SK-N-SH (cell line): ENCODE measurements at regions not wholly inside any gene's neighbourhood (a gene's known extent, or its start where the extent isn't known, plus 50 kb on each side); places are given as distances from the start of the nearest gene placed in this dataset.

Source experiments
- CTCF ChIA-PET: fragments of 300-600, 350-600 bp; formaldehyde crosslinking; extraction: SDS; loops from one replicate; lab custom pipeline; 2021; lab: Yijun Ruan, JAX
- POLR2A ChIA-PET: fragments of 350-600 bp; sonication (Branson Sonifier 250); formaldehyde crosslinking; extraction: SDS; loops from one replicate; lab custom pipeline; 2020; ENCODE audit warnings: antibody characterized with exemption, inconsistent platforms; lab: Yijun Ruan, JAX
- DNase-seq: peaks from one replicate; pipeline ENCODE4 v3.0.0; 2012
- H2AFZ ChIP-seq: fragments of 200-600 bp; sonication (generic); 2 replicates; pipeline ENCODE4 v1.8.1; 2016; ENCODE audit warnings: antibody characterized with exemption, mild to moderate bottlenecking, low read depth
- H3F3A ChIP-seq: fragments of 200-600 bp; sonication (generic); replicated peaks from 2 replicates; pipeline ENCODE3; 2016; ENCODE audit warnings: antibody characterized with exemption, mild to moderate bottlenecking; ENCODE audit not compliant: insufficient read depth
- H3K27ac ChIP-seq, 2 experiments: fragments of 200-500 bp in 1 of 2; fragments of 200-600 bp in 1 of 2; sonication (Bioruptor generic) in 1 of 2; sonication (generic), shearing (Covaris generic) in 1 of 2; 2 replicates each; pipeline versions ENCODE4 v1.5.1 to v1.6.1; 2014 to 2016; ENCODE audit warnings: low read depth in 2 of 2, inconsistent platforms in 1 of 2, low read length in 1 of 2, mild to moderate bottlenecking in 1 of 2, mixed read lengths in 1 of 2
- H3K27me3 ChIP-seq: fragments of 200-600 bp; sonication (generic), shearing (Covaris generic); 2 replicates; pipeline ENCODE4 v1.6.1; 2016; ENCODE audit warnings: mixed run types; ENCODE audit not compliant: insufficient read depth
- H3K36me3 ChIP-seq, 2 experiments: fragments of 200-500 bp in 1 of 2; fragments of 200-600 bp in 1 of 2; sonication (Bioruptor generic) in 1 of 2; sonication (generic) in 1 of 2; replicated peaks in 1 of 2; 2 replicates each; pipeline versions ENCODE3 to v1.5.1; 2014 to 2016; ENCODE audit warnings: low read length in 1 of 2, mild to moderate bottlenecking in 1 of 2; ENCODE audit not compliant: insufficient read depth in 2 of 2, control insufficient read depth in 1 of 2
- H3K4me1 ChIP-seq, 2 experiments: fragments of 200-500 bp in 1 of 2; fragments of 200-600 bp in 1 of 2; sonication (Bioruptor generic) in 1 of 2; sonication (generic), shearing (Covaris generic) in 1 of 2; 2 replicates each; pipeline versions ENCODE4 v1.5.1 to v1.6.1; 2014 to 2016; ENCODE audit warnings: low read depth in 1 of 2, low read length in 1 of 2, mixed run types in 1 of 2; ENCODE audit not compliant: insufficient read depth in 2 of 2, control insufficient read depth in 1 of 2
- H3K4me2 ChIP-seq: fragments of 200-600 bp; sonication (generic), shearing (Covaris generic); 2 replicates; pipeline ENCODE4 v1.6.1; 2017; ENCODE audit warnings: mixed run types
- H3K4me3 ChIP-seq, 2 experiments: fragments of 200-500 bp in 1 of 2; fragments of 200-600 bp in 1 of 2; sonication (Bioruptor generic) in 1 of 2; sonication (generic), shearing (Covaris generic) in 1 of 2; 2 replicates each; pipeline versions ENCODE4 v1.5.1 to v1.8.1; 2014 to 2016; ENCODE audit warnings: low read depth in 2 of 2, inconsistent platforms in 1 of 2, low read length in 1 of 2, mild to moderate bottlenecking in 1 of 2, mixed read lengths in 1 of 2, moderate library complexity in 1 of 2
- H3K79me2 ChIP-seq: fragments of 200-600 bp; sonication (generic); 2 replicates; pipeline ENCODE4 v1.8.1; 2017; ENCODE audit warnings: mild to moderate bottlenecking; ENCODE audit not compliant: insufficient read depth
- H3K9ac ChIP-seq: fragments of 200-600 bp; sonication (generic); 2 replicates; pipeline ENCODE4 v1.6.1; 2017; ENCODE audit warnings: mixed run types
- H3K9me2 ChIP-seq: fragments of 200-600 bp; sonication (generic); 2 replicates; pipeline ENCODE4 v1.6.1; 2017; ENCODE audit warnings: mixed run types
- H3K9me3 ChIP-seq: fragments of 200-600 bp; sonication (generic); 2 replicates; pipeline ENCODE4 v1.6.1; 2017; ENCODE audit warnings: mixed run types, mild to moderate bottlenecking, moderate library complexity
- H4K20me1 ChIP-seq: fragments of 200-600 bp; sonication (generic); 2 replicates; pipeline ENCODE4 v1.6.1; 2017; ENCODE audit warnings: mild to moderate bottlenecking, mixed run types; ENCODE audit not compliant: insufficient read depth
- CHD2 ChIP-seq: fragments of 150-350 bp; IDR thresholded peaks from 2 replicates; pipeline ENCODE4 v1.6.1; 2018; ENCODE audit warnings: low read length; ENCODE audit not compliant: partially characterized antibody
- ELF1 ChIP-seq: IDR thresholded peaks from 2 replicates; pipeline ENCODE4 v1.4.0; 2012
- EP300 ChIP-seq, 2 experiments: IDR thresholded peaks; 2 replicates each; pipeline versions ENCODE4 v1.4.0 to v1.6.1; 2012; ENCODE audit warnings: borderline replicate concordance in 1 of 2, low read depth in 1 of 2, low read length in 1 of 2
- FOSL2 ChIP-seq: IDR thresholded peaks from 2 replicates; pipeline ENCODE4 v1.4.0; 2012; ENCODE audit warnings: low read depth, mild to moderate bottlenecking, moderate library complexity, borderline replicate concordance
- FOXJ3 ChIP-seq: sonication (generic); formaldehyde crosslinking; IDR thresholded peaks from 2 replicates; pipeline ENCODE4 v1.5.1; 2020; ENCODE audit warnings: mild to moderate bottlenecking, missing genetic modification reagents
- FOXM1 ChIP-seq: IDR thresholded peaks from 2 replicates; pipeline ENCODE4 v1.4.0; 2012; ENCODE audit warnings: low read depth, mild to moderate bottlenecking
- GATA2 ChIP-seq: sonication (generic); formaldehyde crosslinking; IDR thresholded peaks from 2 replicates; pipeline ENCODE4 v1.5.0; 2020; ENCODE audit warnings: mild to moderate bottlenecking, missing genetic modification reagents
- IRF3 ChIP-seq: fragments of 150-350 bp; IDR thresholded peaks from 2 replicates; pipeline ENCODE4 v1.6.1; 2016; ENCODE audit warnings: mild to moderate bottlenecking, low read depth, low read length
- MEF2A ChIP-seq: IDR thresholded peaks from 2 replicates; pipeline ENCODE4 v1.4.0; 2012; ENCODE audit warnings: low read depth, borderline replicate concordance
- NRF1 ChIP-seq: IDR thresholded peaks from 2 replicates; pipeline ENCODE4 v1.6.1; 2012; ENCODE audit warnings: low read depth, mild to moderate bottlenecking, low read length
- POLR2AphosphoS5 ChIP-seq: IDR thresholded peaks from 2 replicates; pipeline ENCODE4 v1.6.1; 2012; ENCODE audit warnings: low read depth, low read length
- RAD21 ChIP-seq: IDR thresholded peaks from 2 replicates; pipeline ENCODE4 v1.6.1; 2012; ENCODE audit warnings: mild to moderate bottlenecking, low read length
- RXRA ChIP-seq: IDR thresholded peaks from 2 replicates; pipeline ENCODE4 v1.4.0; 2012; ENCODE audit warnings: low read depth, mild to moderate bottlenecking, borderline replicate concordance
- TCF12 ChIP-seq: IDR thresholded peaks from 2 replicates; pipeline ENCODE4 v1.4.0; 2012
- TEAD4 ChIP-seq: IDR thresholded peaks from 2 replicates; pipeline ENCODE4 v1.4.0; 2012; ENCODE audit warnings: mild to moderate bottlenecking, borderline replicate concordance; ENCODE audit not compliant: insufficient read depth
- WGBS: methylation state at CpG from one replicate; pipeline ENCODE4 v1.1.6; 2017; ENCODE audit warnings: low lambda C conversion rate; 5-methylcytosine and 5-hydroxymethylcytosine counted together
- TF ChIP-seq, protein P1 (sequence below): fragments of 150-350 bp; IDR thresholded peaks from 2 replicates; pipeline ENCODE4 v1.6.1; 2017; ENCODE audit warnings: antibody characterized with exemption, low read length, low read depth, borderline replicate concordance
- TF ChIP-seq, protein P2 (sequence below): IDR thresholded peaks from 2 replicates; pipeline ENCODE4 v1.4.0; 2012; ENCODE audit warnings: low read depth, borderline replicate concordance
- TF ChIP-seq, protein P3 (sequence below): fragments of 200-600 bp; sonication (generic); IDR thresholded peaks from 2 replicates; pipeline ENCODE4 v1.6.1; 2017; ENCODE audit warnings: antibody characterized with exemption, mild to moderate bottlenecking, moderate library complexity

- WGBS: 46% methylated on average over 4 of the region's 4 CpGs
These were observed 373.4 kb upstream of the PCDH15 start for GRCh38 chr10:55174419-55174818.

GRCh38 chr10:55169493-55169892 lies 368.5 kb upstream of the PCDH15 start:
- no peaks in the 10 kb centered on the region for H4K20me1 ChIP-seq
- H3K79me2 ChIP-seq: no peaks in the 10 kb centered on the region
- POLR2A ChIA-PET: no interaction called here
- no peak overlapping the region for H2AFZ ChIP-seq
- no peak overlapping the region for H3K4me2 ChIP-seq
- TF ChIP-seq ELF1 (no peak), RAD21 (no peak), MEF2A (no peak), EP300 (IDR thresholded peaks at IDR 0.05; ENCODE audit: borderline replicate concordance in 1 of 2, low read depth in 1 of 2, low read length in 1 of 2) (no peak), NRF1 (no peak), FOSL2 (no peak), TEAD4 (no peak), FOXM1 (no peak), POLR2AphosphoS5 (no peak), RXRA (no peak), IRF3 (no peak), GATA2 (no peak), TCF12 (no peak)
- TF ChIP-seq, protein P1, sequence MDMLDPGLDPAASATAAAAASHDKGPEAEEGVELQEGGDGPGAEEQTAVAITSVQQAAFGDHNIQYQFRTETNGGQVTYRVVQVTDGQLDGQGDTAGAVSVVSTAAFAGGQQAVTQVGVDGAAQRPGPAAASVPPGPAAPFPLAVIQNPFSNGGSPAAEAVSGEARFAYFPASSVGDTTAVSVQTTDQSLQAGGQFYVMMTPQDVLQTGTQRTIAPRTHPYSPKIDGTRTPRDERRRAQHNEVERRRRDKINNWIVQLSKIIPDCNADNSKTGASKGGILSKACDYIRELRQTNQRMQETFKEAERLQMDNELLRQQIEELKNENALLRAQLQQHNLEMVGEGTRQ: no peak
- TF ChIP-seq, protein P2, sequence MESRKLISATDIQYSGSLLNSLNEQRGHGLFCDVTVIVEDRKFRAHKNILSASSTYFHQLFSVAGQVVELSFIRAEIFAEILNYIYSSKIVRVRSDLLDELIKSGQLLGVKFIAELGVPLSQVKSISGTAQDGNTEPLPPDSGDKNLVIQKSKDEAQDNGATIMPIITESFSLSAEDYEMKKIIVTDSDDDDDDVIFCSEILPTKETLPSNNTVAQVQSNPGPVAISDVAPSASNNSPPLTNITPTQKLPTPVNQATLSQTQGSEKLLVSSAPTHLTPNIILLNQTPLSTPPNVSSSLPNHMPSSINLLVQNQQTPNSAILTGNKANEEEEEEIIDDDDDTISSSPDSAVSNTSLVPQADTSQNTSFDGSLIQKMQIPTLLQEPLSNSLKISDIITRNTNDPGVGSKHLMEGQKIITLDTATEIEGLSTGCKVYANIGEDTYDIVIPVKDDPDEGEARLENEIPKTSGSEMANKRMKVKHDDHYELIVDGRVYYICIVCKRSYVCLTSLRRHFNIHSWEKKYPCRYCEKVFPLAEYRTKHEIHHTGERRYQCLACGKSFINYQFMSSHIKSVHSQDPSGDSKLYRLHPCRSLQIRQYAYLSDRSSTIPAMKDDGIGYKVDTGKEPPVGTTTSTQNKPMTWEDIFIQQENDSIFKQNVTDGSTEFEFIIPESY: no peak
- H3K4me3 ChIP-seq: no peak overlapping the region
- no peak overlapping the region for H3K27ac ChIP-seq
- DNase-seq: no peak
- H3K27me3 ChIP-seq: no peaks in the 10 kb centered on the region
- no peaks in the 10 kb centered on the region for H3K9me3 ChIP-seq
- CTCF ChIA-PET: no interaction called here
- H3F3A ChIP-seq: no peaks in the 10 kb centered on the region
- WGBS: 88% methylated on average over 1 of the region's 1 CpG
- H3K9me2 ChIP-seq: no peaks in the 10 kb centered on the region
- H3K9ac ChIP-seq: no peak overlapping the region
- no peaks in the 10 kb centered on the region for H3K4me1 ChIP-seq
- no peaks in the 10 kb centered on the region for H3K36me3 ChIP-seq

More at GRCh38 chr10:55174419-55174818, 373.4 kb upstream of the PCDH15 start:
- no peak overlapping the region for H3K4me2 ChIP-seq
- ChIA-PET CTCF (interaction anchor here (1.5 to 1.7 kb wide), 3 partner anchors 10 to 17 kb away, joined by 3 to 7 read pairs (median 4); no protein-coding TSS in a partner anchor), POLR2A (no interaction called here)
- no peaks in the 10 kb centered on the region for H3K4me1 ChIP-seq
- H3K9ac ChIP-seq: no peak overlapping the region
- no peaks in the 10 kb centered on the region for H4K20me1 ChIP-seq
- H3K9me2 ChIP-seq: no peaks in the 10 kb centered on the region
- no peak overlapping the region for H3K27ac ChIP-seq
- no peaks in the 10 kb centered on the region for H3K27me3 ChIP-seq
- H3K4me3 ChIP-seq: no peak overlapping the region
- H3K79me2 ChIP-seq: no peaks in the 10 kb centered on the region
- no peaks in the 10 kb centered on the region for H3K36me3 ChIP-seq
- DNase-seq: no peak
- H3F3A ChIP-seq: no peaks in the 10 kb centered on the region
- H2AFZ ChIP-seq: no peak overlapping the region
- no peaks in the 10 kb centered on the region for H3K9me3 ChIP-seq
- TF ChIP-seq FOXJ3 (CRISPR knock-in tag): no peak
- TF ChIP-seq TEAD4: no peak
- TF ChIP-seq NRF1: no peak
- TF ChIP-seq, protein P3, sequence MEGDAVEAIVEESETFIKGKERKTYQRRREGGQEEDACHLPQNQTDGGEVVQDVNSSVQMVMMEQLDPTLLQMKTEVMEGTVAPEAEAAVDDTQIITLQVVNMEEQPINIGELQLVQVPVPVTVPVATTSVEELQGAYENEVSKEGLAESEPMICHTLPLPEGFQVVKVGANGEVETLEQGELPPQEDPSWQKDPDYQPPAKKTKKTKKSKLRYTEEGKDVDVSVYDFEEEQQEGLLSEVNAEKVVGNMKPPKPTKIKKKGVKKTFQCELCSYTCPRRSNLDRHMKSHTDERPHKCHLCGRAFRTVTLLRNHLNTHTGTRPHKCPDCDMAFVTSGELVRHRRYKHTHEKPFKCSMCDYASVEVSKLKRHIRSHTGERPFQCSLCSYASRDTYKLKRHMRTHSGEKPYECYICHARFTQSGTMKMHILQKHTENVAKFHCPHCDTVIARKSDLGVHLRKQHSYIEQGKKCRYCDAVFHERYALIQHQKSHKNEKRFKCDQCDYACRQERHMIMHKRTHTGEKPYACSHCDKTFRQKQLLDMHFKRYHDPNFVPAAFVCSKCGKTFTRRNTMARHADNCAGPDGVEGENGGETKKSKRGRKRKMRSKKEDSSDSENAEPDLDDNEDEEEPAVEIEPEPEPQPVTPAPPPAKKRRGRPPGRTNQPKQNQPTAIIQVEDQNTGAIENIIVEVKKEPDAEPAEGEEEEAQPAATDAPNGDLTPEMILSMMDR: peak; percentile 24; the same call in 1 of the 2 replicates
- no peak for TF ChIP-seq CHD2
